ENCODE measurements at regions not wholly inside any gene's neighbourhood (a gene's known extent, or its start where the extent isn't known, plus 50 kb on each side); places are given as distances from the start of the nearest gene placed in this dataset.

DNA sequence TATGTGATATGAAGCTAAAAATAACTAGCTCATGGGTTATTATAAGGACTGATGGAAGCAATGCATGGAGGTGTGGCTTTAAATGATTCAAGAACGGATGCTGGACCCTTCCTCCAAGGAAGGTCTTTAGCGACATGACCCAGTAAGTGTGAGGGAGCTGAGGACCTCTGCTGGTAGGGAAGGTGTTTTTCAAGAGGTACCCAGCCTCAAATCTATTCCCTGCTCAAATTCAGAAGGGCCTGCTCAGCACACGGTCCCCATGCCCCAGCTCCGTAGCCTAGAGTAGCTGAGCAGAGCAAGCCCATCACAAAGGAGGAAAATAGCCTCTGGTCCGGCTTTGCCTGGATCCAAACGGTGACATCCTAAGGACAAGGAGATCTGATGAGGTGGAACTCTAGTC is 266.2 kb upstream of the IGF1R start:
- CTCF ChIA-PET = interaction anchor here (0.7 kb wide), 1 partner anchor 90 kb away, joined by 4 read pairs; no protein-coding TSS in a partner anchor
- POLR2A ChIA-PET (ENCODE audit: unreplicated experiment) = no interaction called here
- no peaks in the 10 kb centered on the region for H4K20me1 ChIP-seq (ENCODE audit: insufficient read depth)
- peaks cover 26% of the 10 kb centered on the region for H3K27me3 ChIP-seq (ENCODE audit: insufficient read depth, low read depth)
- no peak overlapping the region for H3K4me2 ChIP-seq
- no peak for DNase-seq
- no peak for TF ChIP-seq EZH2 (IDR thresholded peaks at IDR 0.05; ENCODE audit: low read depth)
- no peak for TF ChIP-seq CTCF (conservative IDR thresholded peaks at IDR 0.05)
- H3K4me3 ChIP-seq = no peak overlapping the region
- H3F3A ChIP-seq (ENCODE audit: insufficient read depth, low read depth) = no peaks in the 10 kb centered on the region
- intact Hi-C loops (cut with micrococcal nuclease; ENCODE audit: unreplicated experiment) = no loop called here
- BruUV-seq (replicated peaks) = no TSS peak
- H3K79me2 ChIP-seq (ENCODE audit: low read depth) = no peaks in the 10 kb centered on the region
- no peak overlapping the region for H3K27ac ChIP-seq
- no peaks in the 10 kb centered on the region for H3K36me3 ChIP-seq (ENCODE audit: low read depth)
- no peaks in the 10 kb centered on the region for H3K9me3 ChIP-seq (ENCODE audit: insufficient read depth, low read depth)
- H3K9me2 ChIP-seq (ENCODE audit: insufficient read depth) = no peaks in the 10 kb centered on the region
- H3K4me1 ChIP-seq (replicated peaks; ENCODE audit: insufficient read depth) = no peaks in the 10 kb centered on the region
- H2AFZ ChIP-seq = no peak overlapping the region

DNA sequence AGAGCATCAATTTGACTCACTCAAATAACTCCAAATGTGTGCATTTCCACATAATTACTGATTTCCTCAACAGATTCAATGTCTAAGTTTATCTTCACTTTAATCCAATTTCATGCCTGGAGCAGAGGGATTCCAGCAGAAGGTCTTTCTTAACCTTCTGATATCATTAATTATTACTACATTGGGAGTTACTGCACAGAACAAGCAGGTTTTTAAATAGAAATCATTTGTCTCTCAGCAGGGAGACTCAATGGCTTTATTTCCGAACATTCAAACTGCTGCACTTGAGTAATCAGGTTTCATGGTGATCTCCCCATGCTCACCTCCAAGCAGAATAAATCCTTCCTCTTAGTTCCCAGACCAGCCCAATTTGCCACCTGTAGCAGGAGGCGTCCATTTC is 264.8 kb upstream of the IGF1R start:
- DNase-seq = no peak
- no peaks in the 10 kb centered on the region for H3K9me2 ChIP-seq (ENCODE audit: insufficient read depth)
- no peak overlapping the region for H3K4me3 ChIP-seq
- no peaks in the 10 kb centered on the region for H3K79me2 ChIP-seq (ENCODE audit: low read depth)
- no peak overlapping the region for H3K4me2 ChIP-seq
- no peaks in the 10 kb centered on the region for H3F3A ChIP-seq (ENCODE audit: insufficient read depth, low read depth)
- ChIA-PET POLR2A (ENCODE audit: unreplicated experiment) (no interaction called here), CTCF (no interaction called here)
- H3K27ac ChIP-seq = no peak overlapping the region
- TF ChIP-seq EZH2 (IDR thresholded peaks at IDR 0.05; ENCODE audit: low read depth) (no peak), CTCF (conservative IDR thresholded peaks at IDR 0.05) (no peak)
- H3K36me3 ChIP-seq (ENCODE audit: low read depth) = no peaks in the 10 kb centered on the region
- no peaks in the 10 kb centered on the region for H3K9me3 ChIP-seq (ENCODE audit: insufficient read depth, low read depth)
- BruUV-seq (replicated peaks) = no TSS peak
- H3K4me1 ChIP-seq (replicated peaks; ENCODE audit: insufficient read depth) = no peaks in the 10 kb centered on the region
- intact Hi-C loops (cut with micrococcal nuclease; ENCODE audit: unreplicated experiment) = no loop called here
- H2AFZ ChIP-seq = no peak overlapping the region
- H3K27me3 ChIP-seq (ENCODE audit: insufficient read depth, low read depth) = peaks cover 36% of the 10 kb centered on the region
- H4K20me1 ChIP-seq (ENCODE audit: insufficient read depth) = no peaks in the 10 kb centered on the region

DNA sequence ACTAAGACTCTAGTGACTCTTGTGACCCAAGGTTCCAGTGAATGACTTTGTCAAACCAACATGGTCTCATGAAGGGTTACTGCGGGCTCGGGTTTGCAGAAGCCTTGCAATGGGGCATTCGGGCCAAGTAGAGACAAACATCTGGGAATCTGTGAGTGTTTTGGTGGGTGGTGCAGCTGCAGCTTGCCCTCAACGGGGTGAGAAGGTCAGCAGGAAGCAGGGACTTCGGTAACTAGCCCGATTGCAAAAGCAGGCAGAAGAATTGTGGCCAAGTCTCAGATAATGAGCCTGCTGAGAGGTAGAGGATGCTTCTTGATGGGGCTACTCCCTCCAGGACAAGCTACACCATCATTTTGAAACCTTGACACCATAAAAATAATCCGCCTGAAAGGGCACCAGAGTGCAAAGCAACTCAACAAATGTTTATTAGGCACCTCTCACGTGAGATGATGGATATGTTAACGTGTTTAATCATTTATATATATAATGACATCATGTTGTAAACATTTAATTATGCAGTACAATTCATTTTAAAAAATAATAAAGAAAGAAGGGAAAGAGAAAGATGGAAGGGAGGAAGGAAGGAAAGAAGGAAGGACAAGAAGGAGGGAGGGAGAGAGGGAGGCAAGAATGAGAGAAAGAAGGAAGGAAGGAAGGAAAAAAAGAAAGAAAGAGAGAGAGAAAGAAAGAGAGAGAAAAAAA is 263.9 kb upstream of the IGF1R start:
- no peak for DNase-seq
- TF ChIP-seq CTCF (conservative IDR thresholded peaks at IDR 0.05) (no peak), EZH2 (IDR thresholded peaks at IDR 0.05; ENCODE audit: low read depth) (no peak)
- H3K9me2 ChIP-seq (ENCODE audit: insufficient read depth) = no peaks in the 10 kb centered on the region
- no peaks in the 10 kb centered on the region for H3K79me2 ChIP-seq (ENCODE audit: low read depth)
- H3K4me2 ChIP-seq = no peak overlapping the region
- intact Hi-C loops (cut with micrococcal nuclease; ENCODE audit: unreplicated experiment) = no loop called here
- BruUV-seq (replicated peaks) = no TSS peak
- ChIA-PET CTCF (no interaction called here), POLR2A (ENCODE audit: unreplicated experiment) (no interaction called here)
- H3K4me3 ChIP-seq = no peak overlapping the region
- no peak overlapping the region for H3K27ac ChIP-seq
- no peak overlapping the region for H2AFZ ChIP-seq
- no peaks in the 10 kb centered on the region for H3F3A ChIP-seq (ENCODE audit: insufficient read depth, low read depth)
- no peaks in the 10 kb centered on the region for H3K9me3 ChIP-seq (ENCODE audit: insufficient read depth, low read depth)
- H3K27me3 ChIP-seq (ENCODE audit: insufficient read depth, low read depth) = peaks cover 42% of the 10 kb centered on the region
- H4K20me1 ChIP-seq (ENCODE audit: insufficient read depth) = no peaks in the 10 kb centered on the region
- no peaks in the 10 kb centered on the region for H3K4me1 ChIP-seq (replicated peaks; ENCODE audit: insufficient read depth)
- no peaks in the 10 kb centered on the region for H3K36me3 ChIP-seq (ENCODE audit: low read depth)
